ENCODE measurements at regions not wholly inside any gene's neighbourhood (a gene's known extent, or its start where the extent isn't known, plus 50 kb on each side); places are given as distances from the start of the nearest gene placed in this dataset.
"Not testable (repeated sequence)": the region's sequence is repeated elsewhere in the genome, so short reads cannot be mapped to it uniquely, and the experiment has no call there.

DNA sequence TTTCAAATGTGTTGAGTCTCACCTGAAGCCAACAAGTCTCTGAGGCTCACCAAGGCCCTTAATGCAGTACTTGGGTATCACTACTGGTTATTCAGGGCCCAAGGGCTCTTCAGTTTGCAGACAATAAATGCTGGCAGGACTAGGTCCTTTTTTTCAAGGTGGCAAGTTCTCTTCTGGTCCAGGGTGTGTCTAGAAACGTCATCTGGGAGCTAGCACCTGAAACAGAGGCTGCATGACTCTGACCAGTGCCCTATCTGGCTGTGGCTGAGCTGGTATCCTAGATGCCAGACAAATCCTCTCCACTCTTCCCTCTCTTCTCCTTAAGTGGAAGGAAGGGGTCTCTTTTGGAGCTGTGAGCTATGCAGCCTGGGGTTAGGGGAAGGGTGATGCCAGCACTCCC is 276.8 kb downstream of the PYDC2 start:
- no peak overlapping the region for H3K4me3 ChIP-seq
- TF ChIP-seq, protein P1, sequence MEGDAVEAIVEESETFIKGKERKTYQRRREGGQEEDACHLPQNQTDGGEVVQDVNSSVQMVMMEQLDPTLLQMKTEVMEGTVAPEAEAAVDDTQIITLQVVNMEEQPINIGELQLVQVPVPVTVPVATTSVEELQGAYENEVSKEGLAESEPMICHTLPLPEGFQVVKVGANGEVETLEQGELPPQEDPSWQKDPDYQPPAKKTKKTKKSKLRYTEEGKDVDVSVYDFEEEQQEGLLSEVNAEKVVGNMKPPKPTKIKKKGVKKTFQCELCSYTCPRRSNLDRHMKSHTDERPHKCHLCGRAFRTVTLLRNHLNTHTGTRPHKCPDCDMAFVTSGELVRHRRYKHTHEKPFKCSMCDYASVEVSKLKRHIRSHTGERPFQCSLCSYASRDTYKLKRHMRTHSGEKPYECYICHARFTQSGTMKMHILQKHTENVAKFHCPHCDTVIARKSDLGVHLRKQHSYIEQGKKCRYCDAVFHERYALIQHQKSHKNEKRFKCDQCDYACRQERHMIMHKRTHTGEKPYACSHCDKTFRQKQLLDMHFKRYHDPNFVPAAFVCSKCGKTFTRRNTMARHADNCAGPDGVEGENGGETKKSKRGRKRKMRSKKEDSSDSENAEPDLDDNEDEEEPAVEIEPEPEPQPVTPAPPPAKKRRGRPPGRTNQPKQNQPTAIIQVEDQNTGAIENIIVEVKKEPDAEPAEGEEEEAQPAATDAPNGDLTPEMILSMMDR (IDR thresholded peaks at IDR 0.05), result no peak
- TF ChIP-seq POLR2A (IDR thresholded peaks at IDR 0.05), result no peak
- H3K27me3 ChIP-seq, result no peaks in the 10 kb centered on the region
- intact Hi-C loops (cut with DNase I; ENCODE audit: low total_unique reads), result no loop called here
- no peak overlapping the region for H3K27ac ChIP-seq
- H3K36me3 ChIP-seq (ENCODE audit: low read depth, missing control alignments), result no peaks in the 10 kb centered on the region
- DNase-seq, result no peak
- H3K4me1 ChIP-seq, result no peaks in the 10 kb centered on the region
- H3K9me3 ChIP-seq, result no peaks in the 10 kb centered on the region
- 67 to 100% methylated on average over 1 of the region's 1 CpG for WGBS, 2 donors

DNA sequence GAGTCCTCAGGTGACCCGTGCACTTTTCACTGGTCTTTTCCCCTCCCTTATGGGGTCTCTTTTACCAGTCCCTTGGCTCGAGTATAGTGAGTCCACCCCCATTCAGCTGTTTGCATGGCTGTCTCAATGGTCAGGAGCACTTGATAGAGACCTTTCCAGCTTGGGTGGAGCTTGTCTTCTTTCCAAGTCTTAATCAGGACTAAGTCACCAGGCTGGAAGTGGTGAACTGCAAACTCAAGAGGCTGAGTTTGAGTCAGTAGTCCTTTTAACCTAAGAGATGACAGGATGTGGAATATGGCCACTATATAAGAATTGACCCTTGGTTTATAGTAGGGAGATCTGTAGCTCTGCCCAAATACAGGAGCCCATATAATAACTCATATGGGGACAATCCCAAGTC is 279.7 kb downstream of the PYDC2 start:
- Histone ChIP-seq H3K4me3 (no peak overlapping the region), H3K4me1 (no peaks in the 10 kb centered on the region), H3K27me3 (no peaks in the 10 kb centered on the region), H3K36me3 (ENCODE audit: low read depth, missing control alignments) (no peaks in the 10 kb centered on the region), H3K27ac (no peak overlapping the region), H3K9me3 (no peaks in the 10 kb centered on the region)
- no peak for DNase-seq
- WGBS, 2 donors, result 75 to 76% methylated on average over 2 of the region's 2 CpGs
- intact Hi-C loops (cut with DNase I; ENCODE audit: low total_unique reads), result no loop called here
- TF ChIP-seq, protein P1 (IDR thresholded peaks at IDR 0.05), result no peak
- no peak for TF ChIP-seq POLR2A (IDR thresholded peaks at IDR 0.05)

DNA sequence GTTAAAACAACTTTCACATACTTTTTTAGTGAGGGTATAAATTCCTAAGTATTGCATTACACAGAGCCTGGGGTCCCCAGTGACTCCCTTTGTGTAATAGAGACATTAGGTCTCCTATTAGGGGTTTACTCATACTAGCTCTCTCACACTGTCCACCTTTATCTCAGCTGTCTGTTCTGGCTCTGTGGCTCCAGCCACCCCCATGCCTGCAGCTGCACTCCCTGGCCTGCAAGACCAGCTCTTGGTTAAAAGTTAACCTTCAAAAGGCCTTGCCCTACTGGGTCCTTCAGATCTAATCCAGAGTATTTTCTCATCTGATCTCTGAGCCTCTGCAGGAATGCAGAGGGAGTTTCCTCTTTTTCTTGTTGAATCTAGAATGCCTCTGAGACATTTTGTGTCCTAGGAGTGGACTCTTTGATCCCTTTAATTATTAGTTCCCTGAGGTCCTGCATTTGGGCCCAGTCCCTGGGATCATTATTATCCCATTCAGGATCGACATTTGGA is 280.9 kb downstream of the PYDC2 start:
- DNase-seq; H3K36me3 ChIP-seq (ENCODE audit: low read depth, missing control alignments); H3K27ac ChIP-seq; H3K27me3 ChIP-seq; H3K9me3 ChIP-seq; intact Hi-C loops (cut with DNase I; ENCODE audit: low total_unique reads); H3K4me1 ChIP-seq; H3K4me3 ChIP-seq: not testable (repeated sequence)
- 59 to 65% methylated on average over 1 of the region's 1 CpG for WGBS, 2 donors

DNA sequence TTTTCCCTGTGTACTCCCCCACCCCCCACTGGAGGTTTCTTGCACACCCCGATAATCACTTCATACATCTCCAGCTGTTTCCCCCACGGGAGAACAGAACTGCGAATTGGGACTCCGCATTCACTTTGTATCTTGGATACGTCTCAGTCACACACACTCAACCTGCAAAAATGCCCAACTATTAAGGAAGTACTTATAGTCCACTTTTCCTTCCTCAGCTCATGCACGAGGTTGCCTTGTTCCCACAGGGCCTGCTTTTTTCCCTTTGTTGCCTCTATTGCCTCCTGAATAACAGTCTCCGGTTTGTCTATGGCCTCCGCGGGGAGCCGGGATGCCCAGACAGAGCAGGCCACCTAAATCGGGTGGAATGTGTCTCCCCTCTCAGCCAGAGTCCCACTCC is 282.3 kb downstream of the PYDC2 start:
- no peak for DNase-seq

DNA sequence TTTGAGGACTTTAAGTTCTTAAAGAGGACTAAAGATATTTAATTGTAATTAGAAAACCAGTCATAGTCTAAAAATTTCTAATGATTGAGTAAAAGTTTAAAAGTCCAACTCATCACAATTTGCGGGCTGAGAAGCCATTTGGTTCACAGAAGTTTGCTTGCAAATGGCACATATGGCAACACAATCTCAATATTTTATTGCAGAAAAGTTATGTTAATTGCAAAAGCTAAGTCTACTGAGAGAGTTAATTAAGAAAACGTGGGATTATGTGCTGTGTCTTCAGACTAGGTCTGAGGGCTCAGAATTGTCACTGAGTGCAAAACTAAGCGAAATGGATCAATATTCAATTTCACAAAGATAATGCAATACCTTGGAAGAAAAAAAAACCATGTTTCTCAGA is 289.7 kb downstream of the PYDC2 start:
- Histone ChIP-seq H3K36me3 (ENCODE audit: low read depth, missing control alignments) (no peaks in the 10 kb centered on the region), H3K27ac (no peak overlapping the region), H3K9me3 (no peaks in the 10 kb centered on the region), H3K4me1 (no peaks in the 10 kb centered on the region), H3K27me3 (no peaks in the 10 kb centered on the region), H3K4me3 (no peak overlapping the region)
- WGBS, 2 donors, result 60 to 67% methylated on average over 3 of the region's 3 CpGs
- intact Hi-C loops (cut with DNase I; ENCODE audit: low total_unique reads), result no loop called here
- no peak for TF ChIP-seq POLR2A (IDR thresholded peaks at IDR 0.05)
- TF ChIP-seq, protein P1 (IDR thresholded peaks at IDR 0.05), result no peak
- DNase-seq, result no peak

More for the DNA sequence above, 282.3 kb downstream of the PYDC2 start:
- TF ChIP-seq POLR2A (IDR thresholded peaks at IDR 0.05), result no peak
- TF ChIP-seq, protein P1 (IDR thresholded peaks at IDR 0.05), result no peak
- H3K9me3 ChIP-seq, result no peaks in the 10 kb centered on the region
- H3K4me1 ChIP-seq, result no peaks in the 10 kb centered on the region
- no peaks in the 10 kb centered on the region for H3K27me3 ChIP-seq
- H3K27ac ChIP-seq, result no peak overlapping the region
- no peaks in the 10 kb centered on the region for H3K36me3 ChIP-seq (ENCODE audit: low read depth, missing control alignments)
- 95 to 96% methylated on average over 11 of the region's 11 CpGs for WGBS, 2 donors
- H3K4me3 ChIP-seq, result no peak overlapping the region
- intact Hi-C loops (cut with DNase I; ENCODE audit: low total_unique reads), result no loop called here
